ENCODE measurements at regions not wholly inside any gene's neighbourhood (a gene's known extent, or its start where the extent isn't known, plus 50 kb on each side); places are given as distances from the start of the nearest gene placed in this dataset.

GRCh38 chr5:165196961-165197360 is 1691.5 kb downstream of the MAT2B start:
- Mint-ChIP-seq H3K4me3 (no peak overlapping the region), H3K27me3 (no peaks in the 10 kb centered on the region), H3K4me1 (no peaks in the 10 kb centered on the region), H3K9me3 (peaks cover 0 to 13% (median 3%) of the 10 kb centered on the region in 7 donors), H3K27ac (no peak overlapping the region), H3K36me3 (no peaks in the 10 kb centered on the region)
- ATAC-seq (ENCODE audit: low read depth in 2 of 2) (no peak), DNase-seq (no peak)
- H3K27ac ChIP-seq (ENCODE audit: insufficient read depth, low read length, poor library complexity, severe bottlenecking): no peak overlapping the region
- no peaks in the 10 kb centered on the region for H3K4me1 ChIP-seq (ENCODE audit: control insufficient read depth, insufficient read depth, low read length, poor library complexity, severe bottlenecking)
- H3K9me3 ChIP-seq (ENCODE audit: control insufficient read depth in 2 of 2, low read length in 2 of 2): peaks cover 0 to 2% of the 10 kb centered on the region in 2 experiments
- H3K27me3 ChIP-seq (ENCODE audit: control insufficient read depth, insufficient read depth, low read length): no peaks in the 10 kb centered on the region
- no peak overlapping the region for H3K4me3 ChIP-seq (ENCODE audit: low read depth, low read length)
- H3K36me3 ChIP-seq (ENCODE audit: control insufficient read depth, insufficient read depth, low read length): no peaks in the 10 kb centered on the region

DNA sequence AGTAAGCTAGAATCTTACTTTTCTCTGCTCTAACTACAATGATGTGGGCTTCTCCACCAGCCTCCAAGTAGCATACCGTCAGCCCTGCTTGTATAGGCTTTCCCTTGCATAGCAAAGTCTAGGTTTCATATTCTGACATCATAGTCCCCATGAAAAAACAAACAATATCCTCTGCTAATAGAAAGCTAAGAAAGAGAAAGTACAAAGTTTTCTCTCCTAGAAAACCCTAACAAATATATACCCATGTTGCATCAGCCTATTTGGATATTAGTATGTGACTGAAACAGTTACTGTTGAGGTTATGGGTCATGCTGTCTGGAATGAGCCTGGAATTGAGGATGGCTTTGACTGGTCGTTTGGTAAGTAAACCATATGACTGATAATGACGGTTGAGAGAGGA is 1696.0 kb downstream of the MAT2B start:
- Histone ChIP-seq H3K4me1 (ENCODE audit: control insufficient read depth, insufficient read depth, low read length, poor library complexity, severe bottlenecking) (no peaks in the 10 kb centered on the region), H3K27me3 (ENCODE audit: control insufficient read depth, insufficient read depth, low read length) (no peaks in the 10 kb centered on the region), H3K36me3 (ENCODE audit: control insufficient read depth, insufficient read depth, low read length) (no peaks in the 10 kb centered on the region), H3K27ac (ENCODE audit: insufficient read depth, low read length, poor library complexity, severe bottlenecking) (no peak overlapping the region), H3K9me3 (ENCODE audit: control insufficient read depth in 2 of 2, low read length in 2 of 2) (peaks cover 0 to 2% of the 10 kb centered on the region in 2 experiments), H3K4me3 (ENCODE audit: low read depth, low read length) (no peak overlapping the region)
- Mint-ChIP-seq H3K4me1 (no peaks in the 10 kb centered on the region), H3K27me3 (no peaks in the 10 kb centered on the region), H3K9me3 (peaks cover 0 to 19% (median 4%) of the 10 kb centered on the region in 7 donors), H3K27ac (no peak overlapping the region), H3K36me3 (no peaks in the 10 kb centered on the region), H3K4me3 (no peak overlapping the region)
- DNase-seq: no peak
- no peak for ATAC-seq (ENCODE audit: low read depth in 2 of 2)

DNA sequence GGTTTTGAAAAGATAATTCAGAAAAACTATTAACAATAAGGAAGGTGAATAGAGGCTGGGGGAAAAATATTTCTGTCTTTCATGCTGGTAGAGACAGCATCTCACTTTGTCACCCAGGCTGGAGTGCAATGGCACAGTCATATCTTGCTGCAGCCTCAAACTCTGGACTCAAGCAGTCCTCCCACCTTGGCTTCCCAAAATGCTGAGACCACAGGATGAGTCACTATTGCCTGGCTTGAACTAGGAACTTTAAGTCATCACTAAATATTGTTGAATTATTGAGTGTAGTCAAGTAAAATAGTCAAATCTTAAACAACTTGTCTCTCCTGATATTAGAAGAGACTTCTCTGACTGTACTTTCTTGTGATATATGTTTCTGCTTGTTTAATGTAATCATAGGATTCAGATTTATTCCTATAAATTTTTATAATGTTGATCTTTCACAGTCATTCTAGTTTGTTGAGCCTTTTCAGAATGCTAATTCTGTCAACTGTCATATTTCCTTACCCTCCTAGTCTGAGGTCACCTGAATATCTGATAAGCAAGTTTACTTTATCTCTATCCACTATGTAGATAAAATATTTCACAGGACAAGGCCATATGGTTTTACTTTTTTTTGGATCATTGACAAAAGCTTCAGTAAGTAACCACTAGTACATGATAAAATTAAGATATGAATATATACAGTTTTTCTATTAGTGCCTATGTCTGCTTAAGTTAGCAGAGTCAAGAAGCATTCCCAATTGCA is 1696.5 kb downstream of the MAT2B start:
- Mint-ChIP-seq H3K27ac (no peak overlapping the region), H3K27me3 (no peaks in the 10 kb centered on the region), H3K36me3 (no peaks in the 10 kb centered on the region), H3K9me3 (peaks cover 0 to 17% (median 4%) of the 10 kb centered on the region in 7 donors), H3K4me1 (no peaks in the 10 kb centered on the region), H3K4me3 (no peak overlapping the region)
- Histone ChIP-seq H3K4me3 (ENCODE audit: low read depth, low read length) (no peak overlapping the region), H3K36me3 (ENCODE audit: control insufficient read depth, insufficient read depth, low read length) (no peaks in the 10 kb centered on the region), H3K9me3 (ENCODE audit: control insufficient read depth in 2 of 2, low read length in 2 of 2) (peaks cover 0 to 2% of the 10 kb centered on the region in 2 experiments), H3K27me3 (ENCODE audit: control insufficient read depth, insufficient read depth, low read length) (no peaks in the 10 kb centered on the region), H3K4me1 (ENCODE audit: control insufficient read depth, insufficient read depth, low read length, poor library complexity, severe bottlenecking) (no peaks in the 10 kb centered on the region), H3K27ac (ENCODE audit: insufficient read depth, low read length, poor library complexity, severe bottlenecking) (no peak overlapping the region)
- no peak for ATAC-seq (ENCODE audit: low read depth in 2 of 2)
- no peak for DNase-seq

DNA sequence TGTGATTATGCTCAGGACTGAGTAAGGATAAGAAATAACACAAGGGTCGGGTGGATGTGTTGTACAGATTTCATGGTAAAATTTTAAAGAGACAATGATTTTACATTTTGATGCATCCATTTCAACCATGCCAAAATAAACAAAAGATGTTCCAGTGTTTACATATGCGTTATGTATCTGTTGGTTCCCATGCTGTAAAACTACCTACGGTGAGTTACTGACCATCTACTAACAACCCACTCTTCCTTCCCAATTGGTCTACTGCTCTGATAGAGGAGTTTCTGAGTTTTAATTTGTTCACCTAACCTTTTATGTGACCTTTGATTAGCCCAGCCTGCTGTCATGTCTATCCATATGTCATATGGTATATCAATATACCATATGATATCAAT is 1697.1 kb downstream of the MAT2B start:
- Mint-ChIP-seq H3K4me3 (no peak overlapping the region), H3K9me3 (peaks cover 0 to 12% (median 7%) of the 10 kb centered on the region in 7 donors)
- H3K9me3 ChIP-seq (ENCODE audit: control insufficient read depth in 2 of 2, low read length in 2 of 2): peaks cover 0 to 2% of the 10 kb centered on the region in 2 experiments

DNA sequence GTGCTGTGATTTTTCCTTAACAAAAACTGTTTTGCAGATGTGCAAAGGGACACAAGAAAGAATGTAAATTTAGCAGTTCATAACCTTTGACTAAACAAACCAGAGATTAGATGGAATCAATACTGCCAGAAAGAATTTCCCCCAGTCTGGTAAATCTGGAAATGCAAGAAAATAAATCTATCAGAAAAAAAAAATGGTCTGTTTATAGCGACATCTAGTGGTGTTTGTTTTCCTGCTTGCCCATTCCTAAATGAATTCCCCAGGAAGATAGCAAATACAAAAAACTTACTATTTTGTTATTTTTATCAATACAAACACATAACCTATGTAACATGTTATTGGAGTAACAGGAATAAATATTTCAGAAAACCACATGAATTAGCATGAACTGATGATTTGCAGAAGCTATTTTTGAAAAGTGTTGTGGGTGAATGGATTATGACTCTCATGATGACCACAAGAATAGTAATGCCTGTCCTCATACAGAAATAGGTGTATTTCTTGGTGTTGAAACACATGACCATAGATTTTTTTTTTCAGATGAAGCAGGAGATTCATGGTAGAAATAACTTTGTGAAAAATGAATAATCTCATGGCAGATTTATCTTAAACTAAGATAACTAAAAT is 1703.8 kb downstream of the MAT2B start:
- Mint-ChIP-seq H3K4me3 (no peak overlapping the region), H3K4me1 (no peaks in the 10 kb centered on the region), H3K9me3 (peaks cover 0 to 7% (median 3%) of the 10 kb centered on the region in 7 donors), H3K27me3 (no peaks in the 10 kb centered on the region), H3K36me3 (no peaks in the 10 kb centered on the region), H3K27ac (no peak overlapping the region)
- no peak overlapping the region for H3K27ac ChIP-seq (ENCODE audit: insufficient read depth, low read length, poor library complexity, severe bottlenecking)
- no peaks in the 10 kb centered on the region for H3K9me3 ChIP-seq (ENCODE audit: control insufficient read depth in 2 of 2, low read length in 2 of 2)
- H3K27me3 ChIP-seq (ENCODE audit: control insufficient read depth, insufficient read depth, low read length): no peaks in the 10 kb centered on the region
- H3K36me3 ChIP-seq (ENCODE audit: control insufficient read depth, insufficient read depth, low read length): no peaks in the 10 kb centered on the region
- peak in 1 of 3 donors; percentile 1 for DNase-seq
- no peak for ATAC-seq (ENCODE audit: low read depth in 2 of 2)
- H3K4me1 ChIP-seq (ENCODE audit: control insufficient read depth, insufficient read depth, low read length, poor library complexity, severe bottlenecking): no peaks in the 10 kb centered on the region
- no peak overlapping the region for H3K4me3 ChIP-seq (ENCODE audit: low read depth, low read length)

More for the DNA sequence above, 1697.1 kb downstream of the MAT2B start:
- Histone ChIP-seq H3K27me3 (ENCODE audit: control insufficient read depth, insufficient read depth, low read length) (no peaks in the 10 kb centered on the region), H3K4me1 (ENCODE audit: control insufficient read depth, insufficient read depth, low read length, poor library complexity, severe bottlenecking) (no peaks in the 10 kb centered on the region), H3K36me3 (ENCODE audit: control insufficient read depth, insufficient read depth, low read length) (no peaks in the 10 kb centered on the region), H3K27ac (ENCODE audit: insufficient read depth, low read length, poor library complexity, severe bottlenecking) (no peak overlapping the region), H3K4me3 (ENCODE audit: low read depth, low read length) (no peak overlapping the region)
- Mint-ChIP-seq H3K36me3 (no peaks in the 10 kb centered on the region), H3K27me3 (no peaks in the 10 kb centered on the region), H3K27ac (no peak overlapping the region), H3K4me1 (no peaks in the 10 kb centered on the region)
- DNase-seq: no peak
- ATAC-seq (ENCODE audit: low read depth in 2 of 2): no peak

DNA sequence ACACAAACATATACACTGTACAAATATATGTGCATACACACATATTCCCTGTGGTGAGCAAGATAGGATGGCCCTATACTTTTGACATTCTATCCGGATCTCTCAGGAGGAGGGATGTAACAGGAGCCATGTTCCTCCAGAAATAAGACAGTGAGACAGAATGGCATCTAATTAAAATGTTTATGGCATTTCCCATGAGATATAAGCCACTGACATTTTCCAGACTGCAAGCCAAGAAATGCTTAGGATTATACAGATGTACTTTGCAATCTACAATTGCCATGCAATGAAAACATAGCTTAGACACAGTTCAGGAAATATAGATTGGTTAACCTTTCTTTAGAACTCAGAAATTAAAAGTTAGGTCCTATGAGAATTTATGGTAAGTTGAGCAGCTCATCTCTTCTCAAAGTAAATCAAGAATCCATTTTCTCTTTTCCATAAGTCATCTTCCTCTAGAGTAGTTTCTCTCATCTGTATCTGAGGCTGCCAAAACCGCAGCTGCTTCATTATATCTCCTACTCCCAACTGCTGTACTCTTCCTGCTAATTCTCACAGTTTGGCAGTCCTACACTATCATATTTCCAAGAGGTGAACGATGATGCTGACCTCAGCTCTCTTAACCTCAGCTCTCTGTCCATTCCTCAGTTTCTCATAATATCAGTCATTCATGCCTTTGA is 1719.1 kb downstream of the MAT2B start:
- Histone ChIP-seq H3K4me1 (ENCODE audit: control insufficient read depth, insufficient read depth, low read length, poor library complexity, severe bottlenecking) (no peaks in the 10 kb centered on the region), H3K27ac (ENCODE audit: insufficient read depth, low read length, poor library complexity, severe bottlenecking) (no peak overlapping the region), H3K36me3 (ENCODE audit: control insufficient read depth, insufficient read depth, low read length) (no peaks in the 10 kb centered on the region), H3K4me3 (ENCODE audit: low read depth, low read length) (no peak overlapping the region), H3K27me3 (ENCODE audit: control insufficient read depth, insufficient read depth, low read length) (no peaks in the 10 kb centered on the region), H3K9me3 (ENCODE audit: control insufficient read depth in 2 of 2, low read length in 2 of 2) (no peaks in the 10 kb centered on the region)
- peaks cover 2 to 13% (median 10%) of the 10 kb centered on the region in 7 donors for H3K9me3 Mint-ChIP-seq
- DNase-seq (no peak), ATAC-seq (ENCODE audit: low read depth in 2 of 2) (no peak)
- no peak overlapping the region for H3K4me3 Mint-ChIP-seq
- H3K27ac Mint-ChIP-seq: no peak overlapping the region
- no peaks in the 10 kb centered on the region for H3K36me3 Mint-ChIP-seq
- no peaks in the 10 kb centered on the region for H3K27me3 Mint-ChIP-seq
- H3K4me1 Mint-ChIP-seq: peaks cover 0 to 4% (median 0%) of the 10 kb centered on the region in 4 donors

- DNase-seq: no peak
- ATAC-seq (ENCODE audit: low read depth in 2 of 2): no peak
- Histone ChIP-seq H3K36me3 (ENCODE audit: control insufficient read depth, insufficient read depth, low read length) (no peaks in the 10 kb centered on the region), H3K4me1 (ENCODE audit: control insufficient read depth, insufficient read depth, low read length, poor library complexity, severe bottlenecking) (no peaks in the 10 kb centered on the region), H3K27me3 (ENCODE audit: control insufficient read depth, insufficient read depth, low read length) (no peaks in the 10 kb centered on the region), H3K27ac (ENCODE audit: insufficient read depth, low read length, poor library complexity, severe bottlenecking) (no peak overlapping the region), H3K9me3 (ENCODE audit: control insufficient read depth in 2 of 2, low read length in 2 of 2) (no peaks in the 10 kb centered on the region), H3K4me3 (ENCODE audit: low read depth, low read length) (no peak overlapping the region)
- H3K4me1 Mint-ChIP-seq: peaks cover 0 to 4% (median 2%) of the 10 kb centered on the region in 4 donors
- H3K27me3 Mint-ChIP-seq: no peaks in the 10 kb centered on the region
- no peak overlapping the region for H3K27ac Mint-ChIP-seq
- H3K9me3 Mint-ChIP-seq: peaks cover 0 to 13% (median 9%) of the 10 kb centered on the region in 7 donors
- H3K36me3 Mint-ChIP-seq: no peaks in the 10 kb centered on the region
- no peak overlapping the region for H3K4me3 Mint-ChIP-seq
Observed at GRCh38 chr5:165227515-165227914, 1722.1 kb downstream of the MAT2B start.
